Lower leg skin (tissue), 3 donors: ENCODE measurements at regions not wholly inside any gene's neighbourhood (a gene's known extent, or its start where the extent isn't known, plus 50 kb on each side); places are given as distances from the start of the nearest gene placed in this dataset.

ENCODE experiments used
- POLR2A ChIP-seq, 2 donors: fragments of 450-650 bp; IDR thresholded peaks; one replicate each; pipeline ENCODE4 v1.6.1; 2016 to 2017; ENCODE audit warnings: antibody characterized with exemption in 2 of 2, mild to moderate bottlenecking in 1 of 2, moderate library complexity in 1 of 2
- TF ChIP-seq, protein P1 (sequence below), 3 donors: fragments of 450-650 bp; IDR thresholded peaks; one replicate each; pipeline ENCODE4 v1.5.1; 2016; ENCODE audit warnings: antibody characterized with exemption in 3 of 3, mild to moderate bottlenecking in 3 of 3, moderate library complexity in 2 of 3

DNA sequence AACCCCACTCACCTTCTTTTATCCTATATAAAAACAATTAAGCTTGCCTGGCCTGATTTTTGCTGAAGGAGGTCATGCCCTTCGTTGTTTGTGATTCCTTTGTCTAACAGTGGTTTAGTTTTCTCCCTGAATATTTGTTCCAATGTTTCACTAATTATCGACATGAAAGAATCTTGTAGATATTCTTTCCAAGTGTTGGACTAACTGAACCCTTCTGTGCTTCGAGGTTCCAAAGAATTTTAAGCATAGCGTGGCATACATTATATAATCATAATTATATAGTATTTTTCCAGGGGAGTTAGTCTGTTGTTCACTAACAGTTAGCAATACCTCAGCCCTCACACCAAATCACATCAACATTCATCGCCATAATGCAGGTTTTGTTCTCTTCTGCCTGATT, 418.9 kb upstream of the ADGRL2 start:
- TF ChIP-seq POLR2A (IDR thresholded peaks at IDR 0.05): no peak
- TF ChIP-seq, protein P1, sequence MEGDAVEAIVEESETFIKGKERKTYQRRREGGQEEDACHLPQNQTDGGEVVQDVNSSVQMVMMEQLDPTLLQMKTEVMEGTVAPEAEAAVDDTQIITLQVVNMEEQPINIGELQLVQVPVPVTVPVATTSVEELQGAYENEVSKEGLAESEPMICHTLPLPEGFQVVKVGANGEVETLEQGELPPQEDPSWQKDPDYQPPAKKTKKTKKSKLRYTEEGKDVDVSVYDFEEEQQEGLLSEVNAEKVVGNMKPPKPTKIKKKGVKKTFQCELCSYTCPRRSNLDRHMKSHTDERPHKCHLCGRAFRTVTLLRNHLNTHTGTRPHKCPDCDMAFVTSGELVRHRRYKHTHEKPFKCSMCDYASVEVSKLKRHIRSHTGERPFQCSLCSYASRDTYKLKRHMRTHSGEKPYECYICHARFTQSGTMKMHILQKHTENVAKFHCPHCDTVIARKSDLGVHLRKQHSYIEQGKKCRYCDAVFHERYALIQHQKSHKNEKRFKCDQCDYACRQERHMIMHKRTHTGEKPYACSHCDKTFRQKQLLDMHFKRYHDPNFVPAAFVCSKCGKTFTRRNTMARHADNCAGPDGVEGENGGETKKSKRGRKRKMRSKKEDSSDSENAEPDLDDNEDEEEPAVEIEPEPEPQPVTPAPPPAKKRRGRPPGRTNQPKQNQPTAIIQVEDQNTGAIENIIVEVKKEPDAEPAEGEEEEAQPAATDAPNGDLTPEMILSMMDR (IDR thresholded peaks at IDR 0.05): no peak
